A204.1 (cell line): ENCODE measurements at regions not wholly inside any gene's neighbourhood (a gene's known extent, or its start where the extent isn't known, plus 50 kb on each side); places are given as distances from the start of the nearest gene placed in this dataset.

ENCODE experiments used
- FAIRE-seq: peaks from 2 replicates; lab custom pipeline; 2012; peaks lifted over from hg19 to GRCh38; lab: Jason Lieb, UNC

DNA sequence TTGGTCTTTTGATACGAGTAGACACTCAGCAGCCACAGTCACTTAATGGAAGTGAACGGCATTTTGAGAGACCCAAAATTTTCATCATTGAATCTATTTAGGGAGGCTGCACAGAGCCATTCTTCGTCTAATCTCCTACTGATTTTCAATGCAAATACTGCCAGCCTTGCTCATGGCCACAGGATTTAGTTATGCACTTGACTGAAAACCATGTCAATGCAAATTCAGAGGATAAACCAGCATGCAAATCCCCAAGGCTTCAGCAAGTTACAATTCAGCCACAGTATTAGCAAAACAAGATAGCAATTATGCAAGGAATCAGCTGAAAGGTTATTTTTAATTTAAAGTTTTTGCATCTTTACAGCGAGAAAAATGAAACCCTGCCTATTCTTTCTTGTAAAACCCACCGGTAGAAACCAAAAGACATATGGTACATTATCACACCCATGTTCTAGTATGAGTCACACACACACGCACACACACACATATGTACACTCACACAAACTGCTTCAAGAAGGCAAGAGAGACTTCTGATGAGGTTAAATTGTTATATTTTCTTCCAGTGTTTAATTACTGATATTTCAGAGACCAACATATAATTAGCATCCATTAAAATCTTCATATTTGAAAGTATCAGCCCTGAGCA is 985.3 kb upstream of the FLRT2 start:
- FAIRE-seq = no peak

DNA sequence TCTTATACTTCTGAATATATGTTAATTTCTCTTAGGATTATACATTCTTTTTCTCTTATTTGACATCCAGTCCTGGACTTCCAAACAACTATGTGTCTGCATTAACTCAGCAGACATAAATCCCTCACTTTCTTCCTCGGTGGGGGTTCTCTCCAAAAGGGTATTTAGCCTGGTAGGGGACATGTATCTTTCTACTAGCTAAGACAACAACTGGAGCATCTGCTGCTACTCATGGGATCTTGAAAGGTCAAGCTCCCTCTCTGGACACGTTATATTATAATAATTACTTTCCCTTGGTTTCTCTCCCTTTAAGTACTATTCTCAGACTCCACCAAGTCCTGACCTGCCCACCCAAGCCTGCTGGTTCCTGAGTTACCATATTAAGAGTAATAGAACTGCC is 983.7 kb upstream of the FLRT2 start:
- no peak for FAIRE-seq

DNA sequence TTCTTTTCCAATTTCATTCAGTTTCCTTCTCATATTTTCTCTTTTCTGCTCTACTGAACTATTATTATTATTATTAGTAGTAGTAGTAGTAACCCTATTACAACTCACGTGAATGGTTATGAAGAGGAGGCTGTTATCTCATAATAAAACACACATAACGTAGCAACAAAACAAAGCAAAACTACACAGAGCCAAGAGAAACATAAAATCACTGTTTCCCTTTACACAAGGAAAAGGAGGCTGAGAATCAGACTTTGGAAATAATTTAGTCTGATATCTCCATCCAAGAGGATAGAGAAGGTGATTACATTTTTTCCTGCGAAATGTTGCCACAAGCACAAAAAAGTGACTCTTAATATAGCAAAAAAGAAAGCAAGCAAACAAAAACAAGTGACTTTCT is 975.8 kb upstream of the FLRT2 start:
- no peak for FAIRE-seq

DNA sequence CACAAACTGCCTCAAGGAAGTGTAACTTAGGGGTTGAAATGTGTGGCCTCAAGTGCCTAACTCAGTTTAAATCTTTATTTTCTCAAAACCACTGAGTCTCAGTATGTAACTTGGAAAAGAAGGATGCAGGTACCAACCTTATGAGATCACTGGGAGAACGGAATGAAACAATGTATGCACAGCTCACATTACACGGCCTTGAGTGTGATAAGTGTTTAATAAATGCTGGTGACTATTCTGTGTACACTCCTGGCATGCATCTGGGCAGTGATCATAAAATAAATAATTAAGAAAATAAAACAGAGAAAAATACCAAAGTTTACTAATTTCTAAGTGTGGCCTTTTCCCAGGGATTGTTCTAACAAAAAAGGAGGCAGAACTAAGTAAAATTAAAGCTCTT is 974.5 kb upstream of the FLRT2 start:
- no peak for FAIRE-seq

DNA sequence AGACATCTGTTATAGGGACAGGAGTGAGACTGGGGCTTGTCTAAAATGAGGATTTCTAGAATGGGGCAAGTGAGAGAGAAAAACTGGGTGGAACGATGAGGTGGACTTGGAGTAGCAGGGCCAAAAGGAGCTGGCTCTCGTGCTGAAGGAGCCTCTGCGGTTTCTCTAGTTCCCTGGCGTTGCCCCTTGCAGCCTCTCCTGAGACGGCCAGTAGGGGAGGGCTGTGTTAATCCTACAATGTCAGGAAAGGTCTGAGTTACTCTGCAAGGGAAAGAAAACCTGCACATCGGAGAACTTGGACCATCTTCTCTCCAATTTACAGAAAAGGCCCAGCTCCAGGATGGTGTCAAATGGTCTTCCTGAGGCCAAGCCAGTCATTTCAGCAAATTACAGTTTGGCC is 963.8 kb upstream of the FLRT2 start:
- no peak for FAIRE-seq

DNA sequence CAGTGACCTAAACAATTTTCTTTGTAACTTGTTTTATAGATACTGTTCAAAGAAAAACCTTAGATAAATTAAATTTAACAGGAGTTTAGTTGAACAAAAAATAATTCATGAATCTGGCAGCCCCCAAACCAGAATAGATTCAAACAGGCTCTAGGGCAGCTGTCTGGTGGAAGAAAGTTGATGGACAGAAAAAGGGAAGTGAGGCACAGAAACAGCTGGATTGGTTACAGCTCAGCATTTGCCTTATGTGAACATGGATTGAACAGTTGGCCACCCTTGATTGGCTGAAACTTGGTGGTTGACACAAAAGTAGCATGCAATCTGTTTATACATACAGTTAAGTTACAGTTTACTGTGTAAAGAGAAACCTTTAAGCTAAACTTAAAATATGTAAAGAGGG is 954.3 kb upstream of the FLRT2 start:
- FAIRE-seq = no peak

DNA sequence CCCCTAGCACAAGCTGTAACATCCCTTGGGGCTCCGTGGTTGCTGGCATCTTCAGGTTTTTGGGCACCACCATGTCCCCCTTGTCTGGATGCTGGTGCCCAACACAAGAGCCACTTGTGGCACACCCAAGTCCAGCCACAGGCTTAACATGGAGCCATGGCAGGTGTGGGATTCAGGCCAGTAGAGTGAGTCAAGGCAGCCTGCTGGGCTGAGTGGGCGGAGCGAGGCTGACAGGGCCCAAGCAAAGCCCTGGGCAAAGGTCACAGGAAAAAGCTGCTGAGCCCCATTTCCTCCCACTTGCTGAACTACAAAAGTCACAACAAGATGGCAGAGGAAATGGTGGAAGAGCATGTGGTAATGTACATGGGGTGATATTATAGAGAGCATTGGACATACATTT is 950.7 kb upstream of the FLRT2 start:
- no peak for FAIRE-seq

DNA sequence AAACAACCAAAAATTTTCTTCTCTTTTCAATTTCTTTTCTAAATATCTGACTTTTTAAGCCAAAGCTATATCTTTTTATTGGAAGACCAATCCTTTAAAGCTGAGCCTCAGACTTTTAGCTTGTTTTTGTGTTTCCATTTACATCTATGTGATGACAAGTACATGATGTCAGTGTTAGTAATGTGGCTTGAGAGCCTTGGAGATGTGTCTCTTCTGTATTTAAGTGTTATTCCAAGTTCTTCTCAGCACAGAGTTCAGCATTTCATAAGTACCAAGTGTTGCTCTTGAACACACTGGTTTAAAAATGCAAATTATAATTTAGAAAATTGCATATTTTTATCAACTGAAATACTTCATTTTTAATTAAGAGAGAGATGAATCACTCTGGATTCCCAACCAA is 948.9 kb upstream of the FLRT2 start:
- FAIRE-seq = no peak

DNA sequence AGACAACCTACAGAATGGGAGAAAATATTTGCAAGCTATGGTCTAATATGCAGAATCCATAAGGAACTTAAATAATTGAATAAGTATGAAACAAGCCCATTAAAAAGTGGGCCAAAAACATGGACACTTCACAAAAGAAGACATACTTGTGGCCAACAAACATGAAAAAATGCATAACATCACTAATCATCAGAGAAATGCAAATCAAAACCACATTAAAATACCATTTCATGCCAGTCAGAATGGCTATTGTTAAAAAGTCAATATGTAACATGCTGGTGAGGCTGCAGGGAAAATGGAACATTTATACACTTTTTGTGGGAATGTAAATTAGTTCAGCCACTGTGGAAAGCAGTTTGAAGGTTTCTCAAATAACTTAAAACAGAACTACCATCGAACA is 945.4 kb upstream of the FLRT2 start:
- no peak for FAIRE-seq

DNA sequence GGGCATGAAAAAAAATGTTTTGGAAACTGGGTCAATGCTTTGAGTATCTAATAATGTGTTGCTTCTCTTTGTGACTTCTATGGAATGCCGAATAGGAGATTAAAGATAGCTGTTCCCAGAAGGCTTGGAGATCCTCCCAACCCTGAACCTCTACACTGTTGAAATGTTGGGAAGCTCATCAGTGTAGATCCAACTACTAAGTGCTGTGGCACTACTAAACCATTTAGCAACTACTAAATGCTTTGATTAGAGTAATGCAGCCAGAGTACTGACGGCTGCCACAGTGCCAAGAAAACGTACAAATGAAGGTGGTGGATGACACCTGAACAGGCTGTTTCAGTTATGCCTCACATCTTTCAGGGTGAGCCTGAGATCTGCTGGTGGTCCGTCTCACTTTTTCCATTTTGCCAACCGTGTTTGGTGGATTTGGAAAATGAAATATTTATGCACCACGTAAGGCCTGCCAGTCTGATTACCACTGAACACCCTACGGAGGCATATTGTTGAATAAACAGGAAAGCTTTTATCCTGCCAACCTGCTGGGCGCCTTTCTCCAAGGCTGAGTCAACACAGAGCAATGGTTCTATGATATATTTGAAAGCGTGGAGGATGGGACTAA is 938.0 kb upstream of the FLRT2 start:
- no peak for FAIRE-seq

DNA sequence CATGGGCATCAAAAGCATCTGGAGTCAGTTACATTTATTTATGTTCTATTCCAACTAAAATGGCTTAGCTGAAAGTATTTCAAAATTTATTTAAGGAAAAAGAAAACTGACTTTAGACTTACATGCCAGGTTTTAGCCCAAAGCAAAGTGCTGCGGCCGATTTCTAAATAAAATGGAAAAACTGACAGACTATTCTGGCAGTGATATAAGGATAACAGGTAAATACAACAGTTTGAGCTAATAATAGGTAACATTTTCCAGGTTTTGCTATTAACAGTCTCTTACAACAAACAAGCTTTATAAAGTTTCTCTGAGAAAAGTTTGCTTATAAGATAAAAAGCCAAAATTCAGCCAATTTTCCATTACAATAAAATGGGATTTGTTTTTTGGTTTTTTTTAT is 937.2 kb upstream of the FLRT2 start:
- no peak for FAIRE-seq

DNA sequence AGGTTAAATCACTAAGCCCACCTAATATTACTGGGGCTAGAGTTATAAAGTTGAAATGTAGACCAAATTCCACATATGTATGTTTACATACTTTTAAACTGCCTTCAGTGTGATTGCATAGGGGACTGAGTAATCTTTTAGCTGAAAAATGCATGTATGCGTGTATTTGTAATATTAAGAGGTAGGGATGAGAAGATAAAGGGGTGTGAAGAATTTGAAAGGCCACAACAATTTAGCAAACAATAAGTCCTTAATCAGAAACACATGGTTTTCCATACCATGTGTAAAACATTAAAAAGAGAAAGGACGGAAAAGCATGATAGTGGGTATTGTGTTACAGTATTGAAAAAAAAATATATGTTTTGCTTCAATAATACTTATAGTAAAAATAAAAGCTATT is 919.9 kb upstream of the FLRT2 start:
- FAIRE-seq = no peak

DNA sequence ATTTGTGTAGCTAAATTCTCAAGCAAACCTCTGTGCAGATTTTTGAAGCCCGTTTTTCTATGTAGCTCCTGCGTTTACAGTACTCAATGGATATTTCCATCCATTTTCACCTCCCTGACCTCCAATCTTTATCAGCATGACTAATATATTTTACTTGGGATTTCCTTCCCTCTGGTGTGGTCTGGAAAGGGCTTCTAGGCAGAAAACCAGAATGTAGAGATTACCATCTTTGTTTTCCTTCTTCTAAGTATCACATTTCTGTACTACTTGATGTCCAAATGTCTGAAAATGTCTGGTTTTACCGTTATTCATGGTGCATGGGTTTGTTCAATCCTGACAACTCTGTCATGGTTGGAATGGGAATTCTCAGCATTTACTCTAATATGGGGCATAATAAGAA is 907.6 kb upstream of the FLRT2 start:
- no peak for FAIRE-seq

DNA sequence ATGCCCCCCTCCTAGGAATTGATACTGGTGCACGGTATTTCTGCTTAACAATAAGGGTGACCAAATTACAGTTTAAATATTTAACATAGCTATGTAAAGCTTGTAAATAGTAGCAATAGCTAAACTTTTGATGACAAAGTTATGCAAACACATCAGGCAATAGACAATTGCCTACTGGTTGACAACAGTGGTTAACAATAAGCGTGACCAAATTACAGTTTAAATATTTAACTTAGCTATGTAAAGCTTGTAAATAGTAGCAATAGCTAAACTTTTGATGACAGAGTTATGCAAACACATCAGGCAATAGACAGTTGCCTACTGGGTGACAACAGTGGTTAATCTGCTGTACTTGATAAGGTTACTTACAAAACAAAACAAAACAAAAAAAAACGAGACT is 886.5 kb upstream of the FLRT2 start:
- no peak for FAIRE-seq

DNA sequence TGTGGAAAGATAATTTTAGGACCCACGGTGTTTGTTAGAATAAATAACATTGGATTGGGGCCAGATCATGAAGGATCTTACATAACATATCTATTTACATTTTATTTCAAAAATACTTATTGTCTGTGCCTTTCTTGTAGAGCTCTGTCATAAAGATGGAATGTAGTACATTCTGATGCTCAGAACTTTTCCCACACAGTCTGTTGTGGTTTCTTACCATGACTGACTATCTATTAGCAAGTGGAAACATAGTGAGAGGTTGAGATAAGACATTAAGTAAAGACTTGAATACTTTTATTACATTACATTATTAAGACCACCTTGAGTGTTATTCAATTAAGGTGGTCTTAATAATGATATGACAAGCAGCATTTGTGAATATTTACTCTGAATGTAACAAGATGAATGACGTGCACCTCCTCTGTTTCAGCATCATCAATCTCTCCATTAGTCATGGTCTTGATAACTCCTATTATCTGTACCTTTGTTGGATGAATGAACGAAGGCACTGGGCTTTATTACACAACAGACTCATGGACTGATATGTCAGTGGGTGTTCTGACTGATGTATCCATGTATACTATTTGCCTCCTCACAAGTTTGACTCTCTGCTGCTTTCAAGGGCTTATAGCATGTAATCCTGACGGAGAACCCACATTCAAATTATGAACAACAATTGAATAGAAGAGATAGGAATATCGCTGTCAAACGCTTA is 883.0 kb upstream of the FLRT2 start:
- no peak for FAIRE-seq

DNA sequence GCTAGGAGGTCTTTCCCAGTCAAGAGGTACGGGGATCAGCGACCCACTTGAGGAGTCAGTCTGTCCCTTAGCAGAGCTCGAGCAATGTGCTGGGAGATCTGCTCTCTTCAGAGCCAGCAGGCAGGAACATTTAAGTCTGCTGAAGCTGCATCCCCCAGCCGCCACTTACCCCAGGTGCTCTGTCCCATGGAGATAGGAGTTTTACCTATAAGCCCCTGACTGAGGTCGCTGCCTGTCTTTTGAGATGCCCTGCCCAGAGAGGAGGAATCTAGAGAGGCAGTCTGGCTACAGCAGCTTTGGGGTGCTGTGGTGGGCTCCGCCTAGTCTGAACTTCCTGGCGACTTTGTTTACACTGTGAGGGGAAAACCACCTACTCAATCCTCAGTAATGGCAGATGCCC is 874.9 kb upstream of the FLRT2 start:
- FAIRE-seq = no peak

DNA sequence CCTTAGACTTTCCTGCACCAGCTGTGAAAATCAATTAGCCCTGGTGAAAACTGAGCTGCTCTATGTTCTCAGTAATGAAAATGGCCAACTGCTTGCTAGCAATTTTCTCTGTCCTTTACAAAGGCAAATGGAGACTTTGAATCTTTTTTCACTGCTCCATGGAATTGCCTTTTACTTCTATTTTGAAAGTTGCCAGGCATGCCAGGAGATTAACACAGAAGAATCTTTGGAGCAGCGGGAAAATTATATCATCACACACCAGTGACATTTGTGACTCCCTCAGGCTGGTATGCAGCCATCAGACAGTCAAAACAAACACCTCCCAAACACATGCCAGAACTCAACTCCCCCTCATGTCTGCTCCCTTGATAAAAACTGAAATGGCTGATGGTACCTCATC is 872.0 kb upstream of the FLRT2 start:
- no peak for FAIRE-seq

DNA sequence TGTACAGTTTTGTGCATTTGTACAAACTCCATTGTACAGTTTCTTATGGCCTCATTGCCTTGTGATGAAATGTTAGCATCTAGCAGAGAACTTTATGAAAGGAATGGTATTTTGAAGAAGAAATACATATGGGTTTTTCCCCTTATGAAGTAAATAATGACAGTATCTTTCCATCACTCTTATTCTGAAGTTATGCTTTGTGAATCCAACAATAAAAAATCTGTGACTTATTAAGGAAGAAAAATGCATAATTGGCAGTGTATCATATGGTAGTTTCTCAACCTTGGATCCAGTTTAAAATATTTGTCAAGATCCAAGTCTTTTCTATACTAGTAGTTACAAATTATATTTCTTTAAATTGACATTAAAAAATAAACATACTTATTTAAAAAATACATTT is 859.1 kb upstream of the FLRT2 start:
- no peak for FAIRE-seq

DNA sequence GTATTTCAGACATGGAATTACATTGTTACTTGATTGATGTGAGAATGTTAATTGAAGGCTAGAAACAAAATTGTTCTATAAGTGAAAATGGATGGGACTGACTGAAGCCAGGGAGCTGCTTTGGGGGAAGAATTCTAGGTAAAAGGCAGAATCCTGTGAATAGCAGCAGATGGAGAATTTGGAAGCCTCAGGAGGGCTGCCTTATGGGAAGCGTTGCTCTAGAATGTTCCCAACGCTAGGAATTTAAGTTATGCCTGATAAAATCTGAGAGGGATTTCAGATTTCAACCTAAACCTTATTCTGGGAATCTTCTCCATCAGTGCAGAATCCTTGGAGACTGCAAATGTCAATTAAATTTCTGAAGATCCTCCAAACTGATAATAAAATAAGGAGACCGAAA is 858.2 kb upstream of the FLRT2 start:
- no peak for FAIRE-seq

DNA sequence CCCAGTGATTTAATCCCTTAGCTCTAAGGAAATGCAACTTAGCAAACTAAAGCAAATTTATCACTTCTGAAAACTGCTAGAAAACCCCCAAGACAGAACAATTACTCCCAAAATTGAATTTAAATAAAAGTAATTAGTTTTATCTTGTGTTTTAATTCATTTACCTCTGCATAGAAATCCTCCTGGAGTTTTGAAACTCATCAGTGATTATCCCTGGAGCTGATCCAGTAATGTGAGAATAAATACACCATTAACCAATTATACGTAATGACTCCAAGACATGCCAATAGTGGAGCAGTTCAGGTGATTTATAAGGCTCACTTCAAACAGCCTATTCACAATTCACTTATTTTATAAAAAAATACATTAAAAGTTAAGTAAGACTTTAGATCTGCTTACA is 855.3 kb upstream of the FLRT2 start:
- no peak for FAIRE-seq

DNA sequence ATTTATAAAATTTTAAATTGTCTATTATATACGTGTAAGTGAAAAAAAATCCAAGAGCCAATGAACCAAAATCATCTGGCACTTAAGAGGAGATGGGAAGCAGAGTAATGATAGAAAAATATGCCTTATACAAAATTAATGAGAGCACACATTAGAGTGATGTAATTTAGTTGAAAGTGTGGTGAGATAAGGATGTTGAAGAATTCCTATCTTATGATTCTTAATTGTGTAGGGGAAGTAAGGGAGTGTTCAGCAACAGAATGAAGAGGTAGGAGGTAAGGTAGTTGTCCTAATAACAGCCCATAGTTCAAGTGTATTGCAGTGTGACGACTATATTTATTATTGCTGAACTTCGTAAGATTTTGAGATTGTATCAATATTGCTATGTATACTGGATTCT is 843.4 kb upstream of the FLRT2 start:
- no peak for FAIRE-seq

DNA sequence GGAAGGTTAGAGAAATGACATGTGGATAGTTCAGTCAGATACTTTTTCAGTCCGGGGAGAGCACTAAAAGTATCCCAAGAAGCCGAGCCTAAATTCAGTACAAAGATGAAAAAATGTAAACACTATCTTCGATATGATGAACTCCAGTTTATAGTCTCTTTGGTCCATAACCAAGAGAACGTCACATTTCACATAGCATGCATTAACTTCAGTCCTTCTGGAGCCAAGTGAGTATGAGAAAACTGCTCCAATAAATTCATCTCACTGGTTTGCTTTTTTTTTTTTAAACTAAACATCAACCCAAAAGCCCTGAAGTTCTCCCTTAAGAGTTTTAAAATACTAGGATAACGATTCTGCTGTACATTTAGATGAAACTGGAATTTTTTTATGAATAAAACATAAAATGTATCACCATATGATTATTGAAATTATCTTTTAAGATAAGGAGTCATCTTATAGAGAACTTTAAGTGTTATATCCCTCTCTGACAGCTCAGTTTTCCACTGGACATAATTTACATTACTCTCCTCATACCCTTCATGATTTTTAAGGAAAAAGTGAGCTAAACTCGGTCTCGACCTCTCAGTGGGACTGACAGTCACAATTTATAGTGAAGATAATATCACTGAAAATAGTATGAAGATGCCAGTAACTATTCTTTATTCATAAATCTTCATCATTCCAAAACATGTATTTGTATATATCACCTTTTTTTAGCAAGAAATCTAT is 841.5 kb upstream of the FLRT2 start:
- FAIRE-seq = no peak

DNA sequence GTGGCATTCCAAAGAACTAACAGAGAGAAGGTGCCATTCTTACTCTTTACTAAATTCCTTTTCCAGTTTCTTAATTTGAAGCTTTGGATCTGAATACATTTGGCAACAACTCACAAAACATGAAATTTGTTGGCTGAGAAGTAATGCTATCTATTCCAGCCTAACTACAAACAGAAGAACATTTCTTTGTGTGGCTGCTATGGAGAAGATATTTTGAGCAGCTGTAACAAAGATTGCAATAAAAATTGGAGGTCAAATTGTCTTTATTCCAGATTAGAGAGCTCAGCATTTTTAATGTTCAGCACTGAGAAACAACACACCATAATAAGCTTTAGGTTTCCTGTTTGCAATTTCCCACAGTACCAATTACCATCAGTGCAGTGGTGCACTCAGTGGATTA is 835.8 kb upstream of the FLRT2 start:
- no peak for FAIRE-seq
